ENCODE measurements at regions not wholly inside any gene's neighbourhood (a gene's known extent, or its start where the extent isn't known, plus 50 kb on each side); places are given as distances from the start of the nearest gene placed in this dataset.
A peak's percentile ranks its signal among the peaks of the same experiment; 100 is the strongest.
"Not testable (repeated sequence)": the region's sequence is repeated elsewhere in the genome, so short reads cannot be mapped to it uniquely, and the experiment has no call there.

GRCh38 chr6:170080169-170080827 is 210.6 kb downstream of the DLL1 start:
- DNase-seq, result no peak

DNA sequence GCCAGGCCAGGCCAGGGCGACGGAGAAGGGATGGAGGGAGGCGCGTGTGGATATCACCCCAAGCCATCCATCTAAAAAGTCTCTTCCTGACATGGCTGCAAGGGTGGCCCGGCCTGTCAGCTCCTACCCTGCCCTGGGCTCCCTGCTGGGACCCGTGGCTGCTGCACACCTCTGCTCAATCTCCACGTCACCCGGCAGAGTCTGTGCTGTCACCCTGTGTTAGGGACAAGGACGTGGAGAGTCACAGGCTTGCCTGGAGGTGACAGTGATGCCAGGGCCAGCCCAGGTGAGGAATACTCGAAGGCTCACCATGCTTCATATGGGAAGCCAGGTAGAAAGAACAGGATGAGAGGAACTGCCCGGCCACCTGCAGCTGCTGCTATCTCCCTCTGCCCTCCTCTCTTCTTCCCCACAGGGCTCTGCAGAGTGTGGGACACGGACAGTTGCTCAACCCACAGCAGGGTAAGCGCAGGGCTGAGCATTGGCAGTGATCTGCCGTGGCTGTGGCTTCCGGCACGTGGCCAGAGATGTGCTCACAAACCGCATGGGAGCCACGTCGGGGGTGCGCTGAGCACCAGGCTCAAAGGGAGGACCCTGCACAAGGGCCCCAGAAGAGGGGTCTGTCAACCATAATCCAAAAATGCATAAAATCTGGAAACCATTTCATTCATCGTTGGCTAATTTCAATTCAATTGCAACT is 214.3 kb downstream of the DLL1 start:
- DNase-seq, result no peak

DNA sequence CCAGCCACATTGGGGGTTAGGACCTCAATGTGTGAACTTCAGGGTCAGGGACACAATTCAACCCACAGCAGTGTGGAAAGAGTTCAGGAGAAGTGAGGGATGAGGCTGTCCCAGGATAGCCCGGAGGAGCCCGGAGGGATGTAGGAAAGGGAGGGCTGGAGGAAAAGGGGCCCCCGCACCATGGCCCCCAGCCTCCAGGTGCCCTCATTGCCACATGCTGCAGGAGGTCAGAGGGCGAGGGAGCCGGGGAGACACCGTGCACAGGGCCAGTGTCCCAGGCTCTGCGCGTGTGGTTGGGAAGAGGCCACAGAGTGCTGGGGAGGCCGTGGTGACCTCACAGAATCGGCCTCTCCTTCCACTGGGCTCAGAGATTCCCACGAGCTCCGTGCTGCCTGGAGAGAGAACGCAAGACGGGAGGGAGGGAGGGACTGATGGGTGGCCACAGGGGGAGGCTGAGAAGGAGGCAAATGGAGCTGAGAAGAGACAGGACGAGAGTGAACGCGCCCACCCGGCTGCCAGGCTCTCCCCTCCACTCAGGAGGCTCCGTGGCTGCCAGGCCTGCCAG is 215.1 kb downstream of the DLL1 start:
- no peak for DNase-seq

DNA sequence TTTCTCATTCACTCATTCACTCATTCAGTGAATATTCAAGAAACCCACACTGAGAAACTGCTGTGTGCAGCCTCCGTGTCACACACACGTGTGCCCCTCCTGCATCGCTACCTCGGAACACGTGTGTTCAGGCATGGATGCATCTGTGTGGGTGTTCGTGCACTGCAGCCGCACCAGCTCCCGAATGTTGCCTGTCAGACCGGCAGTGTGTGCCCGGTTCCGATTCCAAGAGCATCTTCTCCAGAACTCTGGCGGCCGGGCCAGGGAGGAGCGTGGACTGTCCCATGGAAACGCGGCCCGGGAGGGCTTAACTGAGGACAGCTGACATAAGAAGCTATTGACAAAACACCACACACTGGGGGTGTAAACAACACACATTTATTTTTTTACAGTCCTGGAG is 216.0 kb downstream of the DLL1 start:
- DNase-seq, result no peak

DNA sequence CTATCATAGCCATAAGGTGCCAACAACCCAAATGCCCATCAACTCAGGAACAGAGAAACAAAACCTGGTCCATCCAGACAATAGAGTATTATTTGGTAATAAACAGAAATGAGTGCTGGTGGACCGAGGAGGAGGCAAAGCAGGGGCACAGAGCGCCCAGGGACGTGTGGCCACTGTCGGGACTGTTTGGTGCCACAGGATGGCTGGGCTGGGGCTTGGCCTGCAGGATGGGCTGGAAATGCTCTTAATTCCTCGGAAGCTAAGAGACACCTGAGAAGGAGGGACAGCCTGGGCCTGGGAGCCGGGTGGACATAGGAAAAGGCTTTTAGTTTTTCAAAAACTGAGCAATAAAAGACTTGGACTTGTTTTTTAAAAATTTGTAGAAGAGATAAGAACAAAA is 216.4 kb downstream of the DLL1 start:
- no peak for DNase-seq

DNA sequence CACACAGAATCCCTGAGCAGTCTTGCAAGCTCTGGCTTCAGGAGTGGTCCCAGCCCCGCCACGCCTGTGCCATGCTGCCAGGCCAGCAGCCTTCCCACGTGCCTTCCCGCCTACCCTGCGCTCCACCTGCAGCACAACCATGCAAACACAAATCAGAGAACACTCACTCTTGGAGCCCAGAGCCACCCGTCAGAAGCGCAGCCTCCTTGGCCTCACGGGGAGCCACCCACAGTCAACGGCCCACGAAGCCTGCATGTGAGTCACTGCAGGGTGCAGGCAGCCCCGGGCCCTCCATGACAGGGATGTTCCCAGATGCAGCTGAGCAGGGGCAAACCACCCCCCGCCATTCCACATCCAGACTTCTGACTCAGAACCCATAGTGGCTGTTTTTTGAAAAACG is 217.0 kb downstream of the DLL1 start:
- DNase-seq, result no peak

- peak in 1 of 2 donors; percentile 22 for DNase-seq
Measured at GRCh38 chr6:170072246-170072645, 218.6 kb downstream of the DLL1 start.

DNA sequence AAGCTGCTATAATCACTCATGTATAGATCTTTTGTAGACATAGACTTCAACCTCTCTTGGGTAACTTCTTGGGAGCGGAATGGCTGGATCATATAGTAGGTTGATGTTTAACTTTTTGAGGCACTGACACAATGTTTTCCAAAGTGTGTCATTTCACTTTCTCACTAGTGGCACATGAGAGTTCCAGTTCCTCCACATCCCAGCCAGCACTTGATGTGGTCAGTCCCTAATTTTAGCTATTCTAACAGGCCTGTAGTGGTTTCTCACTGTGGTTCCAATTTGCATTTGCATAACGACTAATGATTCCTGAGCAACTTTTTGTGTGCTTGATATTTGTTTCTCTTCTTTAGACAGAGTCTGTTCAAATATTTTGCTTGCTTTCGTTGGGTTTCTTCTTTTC is 221.3 kb downstream of the DLL1 start:
- DNase-seq, result no peak

- DNase-seq, result no peak
Measured at GRCh38 chr6:170068496-170068895, 222.4 kb downstream of the DLL1 start.

DNA sequence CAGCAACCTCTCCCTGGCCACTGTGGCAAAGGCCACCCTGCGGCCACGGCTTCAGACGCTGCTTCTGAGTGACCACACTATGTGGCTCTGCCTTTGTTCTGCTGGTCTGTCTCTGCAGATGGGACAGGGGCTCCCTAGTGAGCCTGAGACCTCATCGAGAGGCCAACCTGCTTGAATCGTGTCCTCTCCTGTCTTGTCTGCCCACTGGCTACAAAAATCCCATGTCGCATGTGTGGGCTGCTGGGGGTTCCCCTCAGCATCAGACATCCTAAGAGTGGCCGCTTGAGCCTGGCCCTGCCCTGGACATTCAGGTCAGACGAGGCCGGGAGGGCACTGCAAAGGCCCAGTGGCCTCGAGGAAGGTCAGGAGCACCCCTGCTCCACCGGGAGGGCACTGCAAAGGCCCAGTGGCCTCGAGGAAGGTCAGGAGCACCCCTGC is 222.9 kb downstream of the DLL1 start:
- no peak for DNase-seq

DNA sequence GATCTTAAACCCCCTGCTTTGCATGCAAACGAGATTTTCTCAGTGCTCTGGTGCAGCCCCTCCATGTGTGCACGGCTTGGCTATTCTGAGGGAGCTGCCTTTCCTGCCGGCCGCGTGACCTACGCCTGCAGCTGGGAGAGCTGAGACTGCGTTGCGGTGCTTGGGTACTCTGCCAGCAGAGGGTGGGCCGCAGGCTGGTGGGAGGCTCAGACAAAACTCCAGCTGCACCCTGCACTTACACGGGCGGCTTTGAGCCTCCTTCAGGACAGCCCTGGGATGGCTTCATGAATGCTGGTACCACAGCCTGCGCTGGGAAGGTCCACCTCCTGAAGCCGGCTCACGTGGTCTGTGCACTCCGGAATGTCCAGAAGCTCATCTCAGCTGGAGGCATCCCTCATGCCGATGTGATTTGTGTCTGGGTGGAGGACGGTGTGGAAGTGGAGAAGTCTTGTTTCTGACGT is 223.7 kb downstream of the DLL1 start:
- no peak for DNase-seq

DNA sequence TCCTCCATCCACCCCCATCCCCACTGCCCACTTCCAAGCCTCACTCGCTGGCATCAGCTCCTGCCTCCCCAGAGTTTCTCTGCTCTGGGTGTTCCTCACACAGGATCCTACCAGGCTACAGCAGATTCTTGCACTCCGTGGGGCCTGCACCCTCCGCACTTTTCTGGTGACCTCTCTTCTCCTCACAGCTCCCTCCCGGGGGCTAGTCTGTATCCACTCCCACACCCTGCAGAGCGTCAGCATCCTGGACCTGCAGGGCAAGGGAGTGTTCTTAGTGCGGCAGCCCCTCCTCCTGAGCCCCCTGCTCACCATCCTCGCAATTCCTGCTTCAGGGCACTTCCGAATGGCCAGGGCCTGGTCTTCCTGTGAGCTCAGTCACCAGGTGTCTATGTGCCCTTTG is 224.2 kb downstream of the DLL1 start:
- no peak for DNase-seq

DNA sequence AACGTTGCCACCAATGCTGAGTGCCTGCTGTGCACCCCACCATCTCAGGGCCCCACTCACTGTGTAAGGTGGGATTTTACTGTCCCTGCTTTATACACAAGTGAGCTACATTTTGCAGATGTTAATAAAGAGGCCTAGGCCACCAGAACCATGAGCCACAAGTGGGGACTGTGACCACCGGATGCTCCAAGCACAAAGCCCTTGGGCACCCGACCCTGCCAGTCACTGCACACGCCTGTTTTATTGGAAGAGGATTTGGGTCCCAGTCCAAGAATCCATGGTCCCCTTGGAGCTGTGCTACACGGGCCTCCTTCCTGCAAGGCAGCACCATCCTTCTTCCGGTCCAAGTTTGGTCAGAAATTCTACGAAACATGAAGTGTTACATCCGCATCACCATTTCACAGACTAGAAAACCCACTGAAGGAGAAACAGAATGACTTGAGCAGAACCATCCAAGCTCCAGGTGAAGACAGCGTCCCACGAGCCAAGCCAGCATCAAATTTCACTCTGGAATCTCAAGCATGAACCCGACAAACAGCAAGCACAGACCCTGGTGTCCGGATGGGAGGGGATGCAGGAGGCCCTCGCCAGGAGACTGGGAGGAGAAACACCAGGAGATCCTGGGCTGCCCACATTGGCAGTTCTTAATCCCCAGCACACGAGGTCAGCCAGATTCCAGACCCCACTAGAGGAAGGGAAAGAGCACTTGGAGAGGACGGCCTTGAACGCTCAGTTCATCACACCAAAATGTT is 226.9 kb downstream of the DLL1 start:
- no peak for DNase-seq

GRCh38 chr6:170063431-170063830 is 227.4 kb downstream of the DLL1 start:
- DNase-seq, result no peak

DNA sequence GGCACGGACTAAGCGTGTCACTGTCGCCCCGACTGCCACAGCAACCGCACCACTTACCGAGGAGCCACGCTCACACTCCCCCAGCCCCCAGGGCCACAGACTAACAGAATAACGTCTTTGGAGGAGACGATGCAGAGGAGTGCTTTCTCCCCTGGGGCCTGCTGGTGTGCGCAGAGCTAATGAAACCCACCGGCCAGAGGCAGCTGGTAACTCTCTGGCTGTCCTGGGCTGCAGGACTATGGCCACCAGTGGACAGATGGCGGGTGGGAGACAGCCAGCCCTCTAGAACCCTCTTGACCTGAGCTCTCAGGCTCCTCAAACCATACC is 228.0 kb downstream of the DLL1 start:
- no peak for DNase-seq

GRCh38 chr6:170062209-170062914 is 228.5 kb downstream of the DLL1 start:
- DNase-seq, result no peak

- DNase-seq, result no peak
Measured at GRCh38 chr6:170058878-170059485, 231.9 kb downstream of the DLL1 start.

DNA sequence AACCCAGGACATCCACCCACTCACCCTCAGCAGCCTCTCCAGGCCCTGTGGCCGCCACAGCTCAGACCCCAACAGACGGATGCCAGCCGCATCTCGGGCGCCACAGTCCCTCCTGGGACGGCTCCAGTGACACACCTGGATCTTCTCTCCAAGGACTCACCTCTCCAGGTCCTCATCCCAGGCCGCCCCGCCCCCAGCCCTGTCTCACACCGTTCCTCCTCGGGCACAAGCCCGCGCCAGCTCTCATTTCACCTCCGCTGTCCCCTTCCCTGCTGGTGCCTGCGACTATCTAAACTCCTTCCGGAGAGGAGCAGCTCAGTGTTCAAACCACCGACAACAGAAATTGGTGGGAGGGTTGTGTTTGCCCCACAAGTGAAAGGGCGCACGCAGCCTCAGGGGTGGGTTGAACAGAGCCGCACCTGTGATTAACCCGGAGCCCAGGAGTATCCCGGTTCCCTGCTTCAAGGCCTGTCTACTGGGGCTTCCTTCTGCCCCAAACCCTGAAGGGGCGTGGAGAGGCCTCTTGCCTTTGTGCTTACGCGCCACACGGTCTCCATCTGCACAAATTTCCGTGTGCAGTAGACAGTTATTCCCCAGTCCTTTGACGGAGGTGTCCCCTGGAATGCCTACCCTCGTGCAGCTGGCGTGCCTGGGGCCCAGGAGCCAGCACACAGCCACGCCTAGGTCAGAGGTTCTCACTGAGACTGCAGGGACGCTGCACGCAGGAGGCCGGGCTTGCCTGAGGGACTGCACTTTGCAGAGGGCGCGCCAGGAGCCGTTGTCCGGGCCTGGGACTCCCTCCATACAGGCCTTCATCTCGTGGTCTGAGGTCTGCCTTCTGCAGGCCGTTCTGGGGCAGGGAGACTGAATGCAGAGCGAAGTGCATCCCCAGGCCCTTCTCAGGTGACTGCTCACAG is 232.7 kb downstream of the DLL1 start:
- no peak for DNase-seq

DNA sequence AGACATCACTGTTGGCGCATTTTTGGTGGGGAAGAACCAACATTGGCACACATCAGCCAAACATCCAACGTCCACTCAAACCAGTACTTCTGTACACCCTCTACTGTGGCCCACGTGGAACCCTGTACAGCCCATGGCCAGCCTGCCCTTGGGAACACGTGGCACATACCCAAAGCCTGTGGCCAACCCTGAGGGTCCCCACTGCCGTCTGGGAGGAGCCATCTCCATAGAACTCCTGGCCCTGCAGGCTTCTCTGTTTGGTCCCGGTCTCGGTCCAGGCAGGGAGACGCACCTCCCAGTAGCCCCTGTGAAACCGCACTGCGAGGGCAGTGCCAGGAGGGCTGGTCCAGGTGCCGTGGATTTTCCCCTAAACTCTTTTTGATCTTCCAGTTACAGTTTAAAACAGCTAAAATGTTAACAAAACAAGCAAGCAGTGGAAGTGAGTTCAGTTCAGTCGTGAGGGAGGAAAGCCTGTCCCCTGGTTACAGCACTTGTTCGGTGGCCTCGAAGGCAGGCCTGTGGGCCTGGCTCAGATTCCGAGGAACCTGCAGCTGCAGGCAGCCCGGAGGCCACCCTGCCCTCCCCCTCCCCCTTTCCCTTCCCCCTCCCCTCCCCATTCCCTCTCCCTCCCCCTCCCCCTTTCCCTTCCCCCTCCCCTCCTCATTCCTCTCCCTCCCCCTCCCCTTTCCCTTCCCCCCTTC is 233.7 kb downstream of the DLL1 start:
- DNase-seq, result no peak

DNA sequence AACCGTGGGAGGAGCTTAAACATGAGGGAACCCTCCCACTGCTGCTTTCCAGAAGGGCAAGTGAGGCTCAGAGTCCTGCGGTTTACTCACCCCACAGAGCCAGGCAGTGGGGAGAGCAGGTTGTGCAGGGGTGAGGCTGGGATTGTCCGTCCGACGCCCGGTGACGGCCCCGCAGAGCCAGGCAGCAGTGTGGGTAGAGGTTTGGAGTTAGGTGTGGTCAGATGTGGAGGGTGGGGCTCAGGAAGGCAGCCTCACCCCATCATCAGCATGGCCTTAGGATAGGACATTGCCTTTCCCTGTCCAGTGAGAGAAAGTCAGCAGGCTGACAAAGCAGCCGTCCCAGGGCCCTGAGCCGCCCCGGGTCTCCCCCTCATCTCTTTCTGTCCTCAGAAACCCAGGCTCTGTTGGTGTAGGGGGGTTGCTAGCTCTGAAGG is 234.6 kb downstream of the DLL1 start:
- DNase-seq, result no peak

- DNase-seq, result not testable (repeated sequence)
Measured at GRCh38 chr6:170055797-170056196, 235.1 kb downstream of the DLL1 start.
